GM21529 (cell line): ENCODE measurements at regions not wholly inside any gene's neighbourhood (a gene's known extent, or its start where the extent isn't known, plus 50 kb on each side); places are given as distances from the start of the nearest gene placed in this dataset.

ENCODE experiments used
- ATAC-seq: cut with Tn5 transposase; IDR thresholded peaks from one replicate; pipeline ENCODE4 v1.9.1; 2021; ENCODE audit not compliant: unreplicated experiment

DNA sequence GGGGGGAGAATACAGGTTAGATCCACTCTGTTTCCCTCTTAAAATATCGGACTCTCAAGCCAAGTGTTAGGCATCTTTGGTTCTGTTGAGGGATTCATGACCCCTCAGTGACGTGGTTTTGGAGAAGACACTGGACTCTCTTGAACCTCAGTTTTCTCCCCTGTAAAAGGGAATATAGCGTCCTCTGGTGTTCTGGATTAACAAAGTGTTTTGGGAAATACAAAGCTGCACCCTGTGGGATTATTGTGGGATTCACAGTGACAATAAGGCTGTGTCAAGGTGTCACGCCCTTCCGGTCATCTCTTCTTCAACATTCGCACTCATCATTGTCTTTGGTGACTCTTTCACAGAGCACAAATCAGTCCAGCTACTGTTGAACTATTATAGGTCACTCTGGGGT lies 139.0 kb downstream of the IRX1 start:
- ATAC-seq, result no peak

DNA sequence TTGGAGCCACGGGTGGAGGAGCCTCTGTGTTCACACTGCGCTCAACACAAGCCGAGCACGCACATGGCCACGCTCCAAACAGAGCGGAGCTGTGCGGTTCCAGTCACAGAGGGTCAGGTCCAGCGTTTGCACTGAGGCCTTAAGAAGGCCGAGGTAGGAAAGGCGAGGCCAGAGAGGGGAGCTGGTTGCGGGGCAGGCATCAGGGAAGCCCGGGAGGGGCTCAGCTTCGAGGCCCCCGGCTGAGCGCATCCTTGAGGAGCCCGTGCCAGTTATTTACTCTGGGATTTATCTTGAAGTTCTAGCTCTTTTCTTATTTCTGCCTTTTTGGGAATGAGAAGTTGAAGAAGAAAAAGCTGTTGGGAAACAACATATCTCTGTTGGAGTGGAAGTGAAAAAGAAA lies 140.8 kb downstream of the IRX1 start:
- ATAC-seq, result no peak

DNA sequence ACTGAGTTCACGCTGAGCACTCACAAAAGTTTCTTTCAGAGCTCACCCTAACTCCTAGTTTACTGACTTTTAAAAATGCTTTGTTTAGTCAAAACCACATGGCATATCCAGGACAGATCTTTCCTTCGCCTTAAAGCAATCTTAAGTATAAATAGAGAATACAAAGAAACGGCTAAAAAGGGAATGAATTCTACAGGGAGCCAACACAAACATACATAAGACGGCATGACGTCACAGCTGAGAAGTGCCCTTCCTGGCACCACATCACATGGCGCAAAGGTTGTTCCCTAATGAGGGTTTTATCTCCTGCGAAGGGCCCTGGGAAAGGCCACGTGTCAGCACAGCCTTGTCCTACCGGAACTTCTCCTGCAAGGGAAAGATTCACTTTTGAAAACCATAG lies 141.3 kb downstream of the IRX1 start:
- no peak for ATAC-seq

DNA sequence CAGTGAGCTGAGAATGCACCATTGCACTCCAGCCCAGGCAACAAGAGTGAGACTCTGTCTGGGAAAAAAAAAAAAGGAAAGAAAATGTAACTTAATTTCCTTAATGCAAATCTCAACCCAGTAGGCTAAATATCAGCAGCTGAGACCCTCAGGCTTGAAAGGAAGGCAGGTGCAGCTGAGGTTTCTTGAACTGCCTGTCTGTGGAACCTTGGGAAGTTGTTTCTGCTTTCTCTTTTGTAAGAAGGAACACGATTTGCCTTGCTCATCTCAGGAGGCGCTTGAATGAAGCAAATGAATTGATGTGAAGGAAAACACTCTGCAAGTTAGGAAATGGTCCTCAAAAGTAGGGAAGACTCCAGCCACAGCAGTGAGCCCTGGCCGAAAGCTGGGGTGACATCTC lies 143.3 kb downstream of the IRX1 start:
- ATAC-seq, result no peak

DNA sequence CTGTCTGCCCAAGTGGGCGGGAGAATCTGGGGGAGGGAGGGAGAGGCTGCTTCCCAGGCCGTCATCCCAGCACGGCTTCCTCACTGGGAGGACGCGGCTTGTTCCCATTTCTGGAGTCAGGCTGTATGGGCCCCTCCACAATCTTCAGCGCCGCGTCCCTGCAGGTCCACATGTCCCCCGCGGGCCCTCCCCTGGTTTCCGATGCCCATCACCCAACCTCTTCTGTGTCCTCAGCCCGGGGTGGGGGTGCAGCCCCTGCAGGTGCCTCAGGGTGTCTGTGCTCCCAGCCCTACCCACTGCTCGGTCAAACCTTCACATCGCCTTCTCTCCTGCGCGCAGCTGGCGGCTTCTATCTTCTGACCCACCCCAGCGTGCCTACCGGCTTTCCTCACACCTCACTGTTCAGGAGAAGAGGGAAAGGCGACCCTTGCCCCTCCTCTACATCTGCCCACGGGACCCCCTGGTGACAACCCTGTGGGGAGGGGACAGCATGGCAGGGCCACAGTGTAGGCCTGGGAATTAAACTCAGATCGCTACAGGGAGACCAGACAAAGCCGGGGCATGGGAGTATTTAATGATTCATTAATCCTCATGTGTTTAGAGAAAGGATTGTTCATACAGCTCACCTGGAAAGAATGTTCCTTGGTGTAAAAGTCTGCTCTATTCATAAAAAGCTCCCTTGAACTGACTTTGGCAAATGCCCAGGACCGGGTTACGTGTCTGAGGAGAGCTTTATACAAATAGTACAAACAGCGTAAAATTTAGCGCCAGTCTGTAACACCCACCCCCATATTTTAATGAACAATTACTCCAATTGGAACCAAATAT lies 145.1 kb downstream of the IRX1 start:
- no peak for ATAC-seq

DNA sequence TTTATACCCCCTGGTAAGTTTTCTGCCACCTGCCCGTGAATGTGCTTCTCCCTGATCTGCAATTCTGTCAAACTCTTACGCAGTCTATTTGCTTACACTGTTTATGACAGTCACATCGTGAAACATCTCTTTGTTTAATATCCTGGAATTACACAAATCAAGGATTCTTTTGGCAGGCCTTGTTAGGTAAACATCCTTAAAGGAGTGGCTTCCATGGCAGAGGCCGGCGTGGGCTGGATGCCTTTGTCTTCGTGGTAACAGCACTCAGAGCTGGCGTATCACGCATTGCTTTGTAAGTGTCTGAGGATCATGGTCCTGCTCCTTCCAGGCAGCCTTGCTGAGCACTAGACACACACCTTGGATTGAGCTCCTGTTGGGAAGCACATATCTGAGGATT lies 145.7 kb downstream of the IRX1 start:
- no peak for ATAC-seq

DNA sequence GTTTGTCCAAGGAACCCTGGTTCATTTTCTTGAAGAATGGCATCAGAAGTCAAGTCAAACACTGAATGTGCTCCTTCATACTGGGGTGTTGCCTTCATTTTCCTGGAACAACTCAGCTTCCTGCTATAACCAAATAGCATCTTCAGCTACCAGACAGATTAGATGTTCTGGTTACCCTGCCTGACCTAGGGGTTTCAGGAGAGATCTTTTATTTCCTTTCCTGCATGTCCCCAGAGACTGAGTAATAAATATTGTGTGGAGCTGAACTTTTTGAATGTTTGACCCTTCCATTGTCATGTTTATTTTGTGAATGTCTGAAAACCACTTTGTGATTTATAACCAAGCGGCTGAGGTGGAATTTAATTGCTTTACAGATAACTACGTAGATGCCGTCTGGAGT lies 147.1 kb downstream of the IRX1 start:
- ATAC-seq, result no peak

DNA sequence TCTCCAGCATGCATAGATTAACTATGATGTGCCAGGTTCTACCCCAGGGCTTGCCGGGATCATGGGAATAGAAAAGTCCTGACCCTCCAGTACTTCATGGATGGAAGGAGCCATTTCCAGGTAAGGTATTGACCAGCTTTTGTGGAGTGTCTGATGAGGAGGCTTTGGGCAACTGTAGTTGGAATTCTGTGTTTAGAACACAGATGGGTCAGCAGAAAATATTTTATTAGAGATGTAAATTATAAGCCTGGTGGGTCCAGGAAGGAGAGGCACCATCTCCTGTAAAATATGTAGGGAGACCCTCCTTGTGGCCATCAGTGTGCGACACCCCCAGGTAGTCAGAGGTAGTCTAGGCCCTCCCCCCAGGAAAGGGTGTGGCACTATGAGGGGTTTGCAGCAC lies 156.2 kb downstream of the IRX1 start:
- ATAC-seq, result no peak

DNA sequence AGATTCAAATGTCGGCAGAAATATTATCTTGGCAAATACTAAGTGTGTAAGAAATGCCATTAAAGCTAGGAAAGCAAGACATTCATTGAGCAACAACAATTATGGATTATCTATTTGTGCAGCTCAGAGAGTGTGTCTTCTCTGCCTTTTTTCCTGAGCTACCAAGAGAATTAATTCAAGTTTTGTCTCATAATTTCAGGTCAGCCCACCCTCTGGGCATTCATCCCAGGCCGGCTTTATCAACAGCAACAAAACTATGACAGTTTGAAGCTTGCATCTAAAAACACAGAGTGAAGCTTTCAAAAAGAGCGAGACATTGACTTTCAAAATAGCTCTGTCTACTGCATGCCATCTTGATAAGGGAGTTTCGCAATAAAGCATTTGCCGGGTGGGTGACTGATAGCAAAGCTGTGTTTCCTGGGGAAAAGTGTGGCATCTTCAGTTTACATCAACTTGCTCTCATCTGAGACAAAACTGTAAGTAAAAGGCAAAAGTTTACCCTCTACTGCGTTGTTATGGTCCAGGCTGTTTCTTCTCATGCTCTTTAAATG lies 182.4 kb downstream of the IRX1 start:
- no peak for ATAC-seq

DNA sequence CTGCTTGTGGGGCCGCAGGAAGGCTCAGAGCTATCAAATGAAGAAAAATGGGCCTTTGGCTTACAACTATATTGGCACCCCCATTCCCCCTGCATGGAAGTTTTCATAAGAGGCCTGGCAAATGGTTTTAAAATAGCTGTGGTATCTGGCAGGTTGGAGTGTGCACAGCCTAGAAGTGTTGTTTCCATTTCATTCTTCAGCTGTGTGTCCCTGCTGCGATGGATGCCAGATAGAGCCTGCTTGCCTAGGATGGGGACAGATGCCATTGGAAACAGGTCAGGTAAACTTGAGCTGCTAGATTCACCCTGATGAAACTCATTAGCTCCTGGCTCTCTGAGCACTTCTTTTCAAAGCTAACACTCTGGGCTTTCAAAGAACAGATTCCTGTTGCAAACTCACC lies 183.3 kb downstream of the IRX1 start:
- no peak for ATAC-seq

DNA sequence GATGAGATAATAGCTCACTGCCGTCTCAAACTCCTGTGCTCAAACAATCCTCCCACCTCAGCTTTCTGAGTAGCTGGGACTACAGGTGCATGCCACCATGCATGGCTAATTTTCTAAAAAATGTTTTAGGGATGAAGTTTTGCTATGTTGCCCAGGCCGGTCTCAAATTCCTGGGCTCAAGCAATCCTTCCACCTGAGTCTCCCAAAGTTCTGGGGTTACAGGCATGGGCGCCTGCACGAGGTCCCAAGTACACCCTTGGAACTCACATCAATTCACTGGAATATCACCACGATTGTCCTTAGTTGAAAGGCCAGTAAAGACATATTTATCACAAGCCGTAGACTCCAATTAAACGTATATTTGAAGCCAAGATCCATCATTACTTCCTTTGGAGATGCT lies 184.6 kb downstream of the IRX1 start:
- no peak for ATAC-seq

DNA sequence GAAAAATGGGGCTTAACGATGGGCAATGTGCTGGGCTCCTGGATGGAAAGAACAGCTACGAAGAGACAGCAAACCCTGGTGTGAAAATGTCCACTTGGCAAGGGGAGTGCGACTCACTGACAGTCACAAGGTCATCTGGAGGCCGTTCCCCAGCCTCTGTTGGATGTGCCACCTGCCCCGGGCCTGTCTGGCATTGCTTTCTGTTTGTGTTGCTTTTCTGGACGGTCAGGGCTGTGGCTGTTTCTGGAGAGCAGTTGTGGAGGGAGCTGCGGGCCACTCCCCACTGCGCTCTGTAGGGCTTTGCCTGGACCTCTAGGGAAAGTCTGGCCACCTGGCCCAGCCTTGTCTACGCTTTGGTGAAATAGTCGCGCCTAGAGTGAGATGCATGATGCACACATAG lies 185.3 kb downstream of the IRX1 start:
- ATAC-seq, result no peak

DNA sequence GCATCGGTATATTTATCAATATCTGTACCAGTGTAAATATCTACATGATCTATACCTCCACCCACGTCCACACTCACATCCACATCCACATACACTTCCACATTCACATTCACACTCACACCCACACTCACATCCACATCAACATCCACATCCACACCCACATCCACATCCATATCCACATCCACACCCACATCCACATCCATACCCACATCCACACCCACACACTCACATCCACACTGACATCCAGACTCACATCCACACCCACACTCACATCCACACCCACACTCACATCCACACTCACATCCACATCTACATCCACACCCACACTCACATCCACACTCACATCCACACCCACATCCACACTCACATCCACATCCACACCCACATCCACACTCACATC lies 189.2 kb downstream of the IRX1 start:
- ATAC-seq, result no peak

DNA sequence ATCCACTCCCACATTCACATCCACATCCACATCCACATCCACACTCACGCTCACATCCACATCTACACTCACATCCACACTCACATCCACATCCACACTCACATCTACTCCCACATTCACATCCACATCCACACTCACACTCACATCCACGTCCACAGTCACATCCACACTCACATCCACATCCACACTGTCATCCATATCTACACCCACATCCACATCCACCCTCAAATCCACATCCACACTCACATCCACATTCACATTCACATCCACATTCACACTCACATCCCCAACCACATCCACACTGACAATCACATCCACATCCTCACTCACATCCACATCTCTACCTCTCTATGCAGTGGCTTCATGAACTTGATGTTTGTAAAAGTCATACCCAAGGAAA lies 190.5 kb downstream of the IRX1 start:
- ATAC-seq, result no peak

DNA sequence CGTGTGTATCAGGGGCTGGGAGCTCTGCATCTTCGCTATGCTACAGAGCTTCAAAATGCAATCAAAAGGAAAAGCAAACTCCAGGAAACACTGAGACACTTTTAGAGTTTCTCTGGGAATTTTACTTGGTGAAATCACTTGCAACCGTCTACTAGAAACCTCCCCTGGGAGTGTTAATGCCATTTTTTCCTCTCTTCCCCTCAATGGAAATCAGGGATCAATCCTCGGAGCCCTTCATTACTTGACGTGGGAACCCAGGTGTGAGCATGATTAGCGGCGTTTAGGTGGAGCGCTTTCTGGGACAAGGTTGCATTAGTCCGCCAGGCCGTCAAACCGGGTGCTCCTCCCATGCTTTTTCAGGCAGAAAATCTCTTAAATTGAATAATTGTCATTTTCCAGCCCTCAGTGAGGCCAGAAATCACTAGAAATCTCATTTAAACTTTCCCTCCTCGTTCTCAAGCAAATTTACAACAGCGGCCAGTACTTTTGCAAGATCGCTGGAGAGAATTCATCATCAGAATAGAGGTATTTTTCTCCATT lies 191.3 kb downstream of the IRX1 start:
- ATAC-seq, result no peak

DNA sequence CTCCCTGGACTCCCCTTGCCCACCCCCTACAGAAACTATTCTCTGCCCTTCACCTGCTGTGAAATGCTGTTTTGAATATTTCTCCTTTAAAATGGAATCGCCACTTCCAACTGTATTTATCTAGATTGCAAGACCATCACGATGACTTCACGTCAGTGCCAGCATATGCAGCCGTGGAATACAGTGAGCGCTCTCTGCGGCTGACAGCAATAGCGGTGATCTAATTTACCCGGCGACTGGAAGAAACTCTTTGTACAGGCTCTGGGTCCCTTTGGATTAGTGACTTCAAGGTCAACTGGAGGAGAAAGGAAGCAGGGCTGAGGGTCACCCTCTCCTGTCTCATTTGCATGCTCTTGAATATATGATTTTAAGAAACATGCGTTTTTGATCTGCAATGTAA lies 192.0 kb downstream of the IRX1 start:
- ATAC-seq, result no peak

DNA sequence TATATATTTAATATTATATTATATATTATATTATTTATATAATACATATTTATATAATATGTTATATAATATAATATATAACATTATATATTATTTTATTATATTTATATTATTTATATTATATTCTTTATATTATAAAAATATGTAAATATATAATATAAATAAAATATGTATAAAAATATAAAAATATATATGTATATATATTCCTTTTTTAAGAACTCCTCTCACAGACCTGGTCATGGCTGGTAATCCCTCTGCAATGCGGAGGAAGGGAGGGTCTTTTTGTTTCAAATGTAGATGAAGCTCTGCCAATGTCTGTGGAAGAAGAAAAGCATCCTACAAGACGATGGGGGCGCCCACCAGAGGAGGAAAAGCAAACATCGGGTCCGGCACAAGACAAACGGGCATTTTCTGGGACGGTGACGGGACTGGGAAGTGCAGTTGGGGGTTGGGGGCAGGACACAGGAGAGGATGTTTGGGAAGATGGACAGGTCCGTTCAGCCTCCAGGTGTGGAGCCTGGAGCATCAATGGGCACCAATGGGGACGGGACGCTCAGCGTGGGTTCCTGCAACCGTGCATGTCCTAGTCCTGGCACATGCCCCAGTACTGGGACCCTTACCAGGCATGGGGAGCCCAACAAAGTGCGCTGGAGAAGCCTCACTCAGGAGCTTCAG lies 194.0 kb downstream of the IRX1 start:
- ATAC-seq, result no peak

DNA sequence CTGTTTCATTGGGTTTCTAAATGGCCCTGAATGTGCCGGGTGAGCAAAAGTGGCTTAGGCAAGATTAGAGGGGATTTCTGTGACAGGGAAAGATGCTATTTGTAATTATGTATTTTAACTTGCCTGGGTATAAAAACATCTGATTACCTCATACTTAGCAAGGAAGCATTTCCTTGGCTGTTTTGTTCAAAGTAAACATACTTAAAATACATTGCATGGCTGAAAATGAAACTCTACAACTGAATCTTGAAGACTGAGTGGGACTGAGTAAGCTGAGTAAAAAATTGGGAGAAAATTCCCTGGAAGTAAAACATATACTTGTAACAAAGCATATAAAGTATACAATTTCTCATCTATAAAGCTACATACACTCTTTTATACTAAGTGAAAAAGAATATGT lies 197.5 kb downstream of the IRX1 start:
- ATAC-seq, result no peak

DNA sequence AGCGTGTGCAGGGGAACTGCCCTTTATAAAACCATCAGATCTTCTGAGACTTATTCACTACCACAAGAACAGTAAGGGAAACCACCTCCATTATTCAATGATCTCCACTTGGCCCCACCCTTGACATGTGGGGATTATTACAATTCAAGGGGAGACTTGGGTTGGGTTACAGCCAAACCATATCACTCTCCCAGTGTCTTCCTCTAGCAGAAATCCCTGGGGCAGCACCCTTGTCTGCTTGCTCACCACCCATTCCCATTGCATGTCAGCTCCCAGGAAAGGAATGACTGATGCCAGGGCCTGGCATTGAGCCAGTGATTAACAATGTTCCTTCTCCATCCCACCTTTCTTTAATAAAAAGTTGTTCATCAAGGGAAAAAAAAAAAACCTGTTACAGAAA lies 199.0 kb downstream of the IRX1 start:
- ATAC-seq, result no peak

DNA sequence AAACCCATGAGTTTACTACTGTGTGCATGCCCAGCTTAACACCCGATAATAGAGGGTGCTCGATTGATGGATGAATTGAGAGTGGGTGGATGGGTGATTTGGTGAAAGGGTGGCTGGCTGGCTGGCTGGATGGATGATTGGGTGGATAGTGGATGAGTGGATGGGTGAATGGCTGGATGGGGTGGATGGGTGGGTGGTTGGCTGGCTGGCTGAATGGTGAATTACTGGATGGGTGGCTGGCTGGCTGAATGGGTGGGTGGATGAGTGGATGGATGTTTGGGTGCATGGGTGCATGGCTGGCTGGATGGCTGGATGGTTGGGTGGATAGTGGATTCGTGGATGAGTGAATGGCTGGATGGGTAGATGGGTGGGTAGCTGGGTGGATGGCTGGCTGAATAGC lies 201.1 kb downstream of the IRX1 start:
- ATAC-seq, result no peak

DNA sequence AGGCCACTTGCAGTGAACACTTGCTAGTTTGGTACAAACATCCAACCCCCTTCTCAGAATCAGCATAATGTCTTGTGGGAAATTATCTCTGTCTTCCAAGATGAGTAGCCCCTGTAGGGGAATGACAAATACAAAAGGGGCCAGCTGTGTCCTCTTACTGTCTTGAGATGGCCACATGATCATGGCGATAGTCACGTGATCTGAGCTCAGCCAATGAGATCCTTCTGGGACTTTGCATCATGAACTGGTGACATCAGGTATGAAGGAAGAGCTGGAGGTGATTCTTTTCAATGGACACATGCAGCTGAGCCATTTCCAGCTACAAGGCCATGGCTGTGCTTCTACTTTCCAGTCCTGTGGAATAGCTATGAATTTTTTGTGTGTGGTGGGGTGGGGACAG lies 206.3 kb downstream of the IRX1 start:
- ATAC-seq, result no peak

DNA sequence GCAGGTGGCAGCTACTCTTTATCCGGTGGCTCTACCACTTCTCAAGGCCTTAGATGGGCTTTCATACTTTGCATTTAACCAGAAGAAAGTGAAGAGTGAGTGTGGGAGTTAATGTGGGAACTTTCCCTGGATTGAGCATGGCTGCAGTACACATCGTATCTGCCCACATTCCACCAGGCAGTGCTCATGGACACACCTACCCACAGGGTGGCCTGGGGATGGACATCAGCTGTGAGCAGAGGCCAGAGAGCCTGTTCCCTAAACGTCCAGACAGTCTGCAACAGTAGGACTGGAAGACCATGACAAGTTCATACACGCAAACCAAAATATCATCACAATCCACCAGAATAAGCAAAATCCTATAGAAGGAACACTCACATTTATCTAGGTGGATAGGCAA lies 213.8 kb downstream of the IRX1 start:
- ATAC-seq, result no peak
